ENCODE measurements at regions not wholly inside any gene's neighbourhood (a gene's known extent, or its start where the extent isn't known, plus 50 kb on each side); places are given as distances from the start of the nearest gene placed in this dataset.
"Not testable (repeated sequence)": the region's sequence is repeated elsewhere in the genome, so short reads cannot be mapped to it uniquely, and the experiment has no call there.

DNA sequence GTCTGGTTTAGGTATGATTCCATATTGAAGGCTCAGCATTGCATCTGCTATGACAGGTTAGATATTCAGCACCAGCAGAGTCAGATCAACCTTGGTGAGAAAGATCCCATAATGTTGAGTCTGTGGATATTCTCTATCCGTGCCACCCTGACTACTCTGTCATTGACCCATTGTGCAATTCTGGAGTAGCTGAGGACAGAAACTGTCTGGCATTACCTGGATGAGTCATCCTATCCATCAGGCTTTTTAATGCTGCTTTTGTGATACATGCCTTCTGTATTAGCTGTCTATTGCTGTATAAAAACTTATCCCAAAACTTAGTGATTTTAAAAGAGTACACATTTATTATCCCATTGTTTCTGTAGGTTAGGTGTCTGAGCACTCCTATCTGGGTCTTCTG lies 189.1 kb upstream of the FAT3 start:
- no peaks in the 10 kb centered on the region for H3K79me1 ChIP-seq (ENCODE audit: low read depth in 1 of 2, low read length in 2 of 2)
- no peak overlapping the region for H4K5ac ChIP-seq (ENCODE audit: low read depth, low read length)
- H3K36me3 ChIP-seq (ENCODE audit: control insufficient read depth, insufficient read depth, low read length) = no peaks in the 10 kb centered on the region
- no peak for DNase-seq
- no peak overlapping the region for H2BK20ac ChIP-seq (ENCODE audit: low read depth, low read length)
- no peak overlapping the region for H3K9ac ChIP-seq (ENCODE audit: low read depth, low read length)
- 100% methylated on average over 1 of the region's 1 CpG; no CpG with 5 or more reads in 1 of the 2 experiments for WGBS, 2 experiments (ENCODE audit: extremely low coverage in 2 of 2, insufficient read length in 1 of 2)
- H3K9me3 ChIP-seq (ENCODE audit: control insufficient read depth, insufficient read depth, low read length) = no peaks in the 10 kb centered on the region; the same call in 1 of the 2 replicates
- BruUV-seq (replicated peaks) = no TSS peak
- no peak overlapping the region for H3K4ac ChIP-seq (ENCODE audit: low read depth, low read length)
- H4K8ac ChIP-seq (ENCODE audit: low read depth in 2 of 2, low read length in 2 of 2) = no peak overlapping the region
- no peak overlapping the region for H3K18ac ChIP-seq (ENCODE audit: low read depth, low read length)
- POLR2A ChIA-PET (ENCODE audit: unreplicated experiment) = no interaction called here
- no peak overlapping the region for H3K4me2 ChIP-seq (ENCODE audit: low read depth, low read length)
- no peak overlapping the region for H2BK5ac ChIP-seq (ENCODE audit: low read depth, low read length, poor library complexity, severe bottlenecking)
- no peak for ATAC-seq (ENCODE audit: low read depth)
- H3K4me1 ChIP-seq (ENCODE audit: control insufficient read depth, insufficient read depth, low read length) = no peaks in the 10 kb centered on the region
- in situ Hi-C loops (cut with MboI; ENCODE audit: low sequenced_read_pairs) (no loop called here), dilution Hi-C loops (cut with HindIII; ENCODE audit: low sequenced_read_pairs, unreplicated experiment) (no loop called here), intact Hi-C loops (cut with micrococcal nuclease) (no loop called here)
- no peak overlapping the region for H3K4me3 ChIP-seq (ENCODE audit: insufficient read depth, low read depth, low read length)
- no peak for TF ChIP-seq CHD1 (IDR thresholded peaks at IDR 0.05; ENCODE audit: low read depth, low read length)
- TF ChIP-seq BHLHE40 (IDR thresholded peaks at IDR 0.05; ENCODE audit: low read depth, low read length) = no peak
- no peak for TF ChIP-seq RCOR1 (IDR thresholded peaks at IDR 0.05; ENCODE audit: insufficient replicate concordance, low read length)
- TF ChIP-seq, protein P1, sequence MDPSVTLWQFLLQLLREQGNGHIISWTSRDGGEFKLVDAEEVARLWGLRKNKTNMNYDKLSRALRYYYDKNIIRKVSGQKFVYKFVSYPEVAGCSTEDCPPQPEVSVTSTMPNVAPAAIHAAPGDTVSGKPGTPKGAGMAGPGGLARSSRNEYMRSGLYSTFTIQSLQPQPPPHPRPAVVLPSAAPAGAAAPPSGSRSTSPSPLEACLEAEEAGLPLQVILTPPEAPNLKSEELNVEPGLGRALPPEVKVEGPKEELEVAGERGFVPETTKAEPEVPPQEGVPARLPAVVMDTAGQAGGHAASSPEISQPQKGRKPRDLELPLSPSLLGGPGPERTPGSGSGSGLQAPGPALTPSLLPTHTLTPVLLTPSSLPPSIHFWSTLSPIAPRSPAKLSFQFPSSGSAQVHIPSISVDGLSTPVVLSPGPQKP (IDR thresholded peaks at IDR 0.05; ENCODE audit: borderline replicate concordance, low read depth, low read length) = no peak
- H3K27me3 ChIP-seq (ENCODE audit: control insufficient read depth, insufficient read depth, low read length) = no peaks in the 10 kb centered on the region
- no peak overlapping the region for H2BK15ac ChIP-seq (ENCODE audit: low read depth, low read length)
- CTCF ChIA-PET = interaction anchor here (0.5 to 0.6 kb wide), 2 partner anchors 332 to 352 kb away, joined by 3 read pairs; no protein-coding TSS in a partner anchor
- no peaks in the 10 kb centered on the region for H3K9me1 ChIP-seq (ENCODE audit: insufficient read depth, low read length)
- H3K56ac ChIP-seq (ENCODE audit: extremely low read depth, insufficient read depth, low read length) = no peak overlapping the region
- no peak overlapping the region for H2AK9ac ChIP-seq (replicated peaks; ENCODE audit: low read depth, low read length, poor library complexity)
- H2BK120ac ChIP-seq (ENCODE audit: low read depth, low read length) = no peak overlapping the region
- H3K14ac ChIP-seq (replicated peaks; ENCODE audit: low read depth, low read length) = no peak overlapping the region
- H3K23ac ChIP-seq (ENCODE audit: low read depth, low read length) = no peak overlapping the region
- H4K20me1 ChIP-seq (ENCODE audit: insufficient read depth, low read length) = no peaks in the 10 kb centered on the region
- H2AK5ac ChIP-seq (ENCODE audit: low read depth, low read length) = no peak overlapping the region
- H2AFZ ChIP-seq (replicated peaks; ENCODE audit: low read length, poor library complexity) = no peak overlapping the region
- no peak overlapping the region for H3K27ac ChIP-seq (ENCODE audit: insufficient read depth, low read length)
- H4K91ac ChIP-seq (ENCODE audit: insufficient read depth, low read depth, low read length) = no peak overlapping the region

- 59% methylated on average over 5 of the region's 16 CpGs; no CpG with 5 or more reads in 1 of the 2 experiments for WGBS, 2 experiments (ENCODE audit: extremely low coverage in 2 of 2, insufficient read length in 1 of 2)
- intact Hi-C loops (cut with micrococcal nuclease); H4K5ac ChIP-seq (ENCODE audit: low read depth, low read length); in situ Hi-C loops (cut with MboI; ENCODE audit: low sequenced_read_pairs); H2AK9ac ChIP-seq (replicated peaks; ENCODE audit: low read depth, low read length, poor library complexity); CTCF ChIA-PET; H3K9me3 ChIP-seq (ENCODE audit: control insufficient read depth, insufficient read depth, low read length); H2BK5ac ChIP-seq (ENCODE audit: low read depth, low read length, poor library complexity, severe bottlenecking); H3K27ac ChIP-seq (ENCODE audit: insufficient read depth, low read length); H3K4me1 ChIP-seq (ENCODE audit: control insufficient read depth, insufficient read depth, low read length); H3K36me3 ChIP-seq (ENCODE audit: control insufficient read depth, insufficient read depth, low read length); H3K14ac ChIP-seq (replicated peaks; ENCODE audit: low read depth, low read length); H2AK5ac ChIP-seq (ENCODE audit: low read depth, low read length); H3K9ac ChIP-seq (ENCODE audit: low read depth, low read length); H4K91ac ChIP-seq (ENCODE audit: insufficient read depth, low read depth, low read length); H3K4me2 ChIP-seq (ENCODE audit: low read depth, low read length); H3K23ac ChIP-seq (ENCODE audit: low read depth, low read length); POLR2A ChIA-PET (ENCODE audit: unreplicated experiment); H2BK120ac ChIP-seq (ENCODE audit: low read depth, low read length); H3K79me1 ChIP-seq (ENCODE audit: low read depth in 1 of 2, low read length in 2 of 2); H3K4ac ChIP-seq (ENCODE audit: low read depth, low read length); H3K9me1 ChIP-seq (ENCODE audit: insufficient read depth, low read length); H4K20me1 ChIP-seq (ENCODE audit: insufficient read depth, low read length); H3K27me3 ChIP-seq (ENCODE audit: control insufficient read depth, insufficient read depth, low read length); H3K4me3 ChIP-seq (ENCODE audit: insufficient read depth, low read depth, low read length); H2BK15ac ChIP-seq (ENCODE audit: low read depth, low read length); DNase-seq; H3K18ac ChIP-seq (ENCODE audit: low read depth, low read length); BruUV-seq (replicated peaks); H2AFZ ChIP-seq (replicated peaks; ENCODE audit: low read length, poor library complexity); H3K56ac ChIP-seq (ENCODE audit: extremely low read depth, insufficient read depth, low read length); ATAC-seq (ENCODE audit: low read depth); dilution Hi-C loops (cut with HindIII; ENCODE audit: low sequenced_read_pairs, unreplicated experiment); H2BK20ac ChIP-seq (ENCODE audit: low read depth, low read length); H4K8ac ChIP-seq (ENCODE audit: low read depth in 2 of 2, low read length in 2 of 2): not testable (repeated sequence)
Measured at GRCh38 chr11:92027136-92027535, 197.5 kb upstream of the FAT3 start.

Measured in IMR-90 (cell line).